GM23338 (cell line): ENCODE measurements at regions not wholly inside any gene's neighbourhood (a gene's known extent, or its start where the extent isn't known, plus 50 kb on each side); places are given as distances from the start of the nearest gene placed in this dataset.

Source experiments
- CTCF ChIP-seq, 2 experiments: fragments of 200-600 bp in 1 of 2; sonication (generic) in 1 of 2; conservative IDR thresholded peaks; 2 replicates each; pipeline versions ENCODE4 v1.5.1 to v1.6.1; 2016 to 2017; ENCODE audit warnings: antibody characterized with exemption in 2 of 2, low read depth in 2 of 2, mild to moderate bottlenecking in 2 of 2, moderate library complexity in 1 of 2
- EZH2 ChIP-seq: fragments of 200-600 bp; sonication (generic); IDR thresholded peaks from one replicate; pipeline ENCODE4 v1.8.0; 2017; ENCODE audit warnings: antibody characterized with exemption, mild to moderate bottlenecking, low read depth; ENCODE audit not compliant: unreplicated experiment
- STAT1 ChIP-seq: IDR thresholded peaks from one replicate; pipeline ENCODE4 v1.6.1; 2016; ENCODE audit warnings: antibody characterized with exemption; ENCODE audit not compliant: unreplicated experiment
- ZNF331 ChIP-seq: fragments of 250-450 bp; sonication (Bioruptor Pico); IDR thresholded peaks from 2 replicates; pipeline ENCODE4 v1.5.0; 2020; ENCODE audit warnings: low read depth, mild to moderate bottlenecking, moderate library complexity

- no peak for TF ChIP-seq EZH2
- no peak for TF ChIP-seq CTCF (conservative IDR thresholded peaks at IDR 0.05; ENCODE audit: low read depth in 2 of 2)
- TF ChIP-seq STAT1: no peak
- TF ChIP-seq ZNF331 (CRISPR knock-in tag): no peak
Measured at GRCh38 chr5:63043792-63044191, 465.2 kb downstream of the LRRC70 start.
